ENCODE measurements at regions not wholly inside any gene's neighbourhood (a gene's known extent, or its start where the extent isn't known, plus 50 kb on each side); places are given as distances from the start of the nearest gene placed in this dataset.
"Not testable (repeated sequence)": the region's sequence is repeated elsewhere in the genome, so short reads cannot be mapped to it uniquely, and the experiment has no call there.

GRCh38 chr15:20040691-20041090 is 500.9 kb downstream of the GOLGA6L6 start:
- CTCF ChIA-PET; H3K4me3 ChIP-seq (ENCODE audit: low read depth, low read length); H3K36me3 ChIP-seq (ENCODE audit: control insufficient read depth, insufficient read depth, low read length); H3K27me3 ChIP-seq (ENCODE audit: control insufficient read depth, insufficient read depth, low read length); DNase-seq (ENCODE audit: low read depth); POLR2A ChIA-PET: not testable (repeated sequence)

GRCh38 chr15:20025040-20025439 is 516.6 kb downstream of the GOLGA6L6 start:
- CTCF ChIA-PET; H3K4me3 ChIP-seq (ENCODE audit: low read depth, low read length); POLR2A ChIA-PET: not testable (repeated sequence)

GRCh38 chr15:20022349-20022748 is 519.3 kb downstream of the GOLGA6L6 start:
- POLR2A ChIA-PET; H3K27me3 ChIP-seq (ENCODE audit: control insufficient read depth, insufficient read depth, low read length); CTCF ChIA-PET; DNase-seq (ENCODE audit: low read depth); H3K36me3 ChIP-seq (ENCODE audit: control insufficient read depth, insufficient read depth, low read length); H3K4me3 ChIP-seq (ENCODE audit: low read depth, low read length): not testable (repeated sequence)

More at GRCh38 chr15:20025040-20025439, 516.6 kb downstream of the GOLGA6L6 start:
- not testable (repeated sequence) for H3K27me3 ChIP-seq (ENCODE audit: control insufficient read depth, insufficient read depth, low read length); H3K36me3 ChIP-seq (ENCODE audit: control insufficient read depth, insufficient read depth, low read length); DNase-seq (ENCODE audit: low read depth)

- H3K27me3 ChIP-seq (ENCODE audit: control insufficient read depth, insufficient read depth, low read length); H3K36me3 ChIP-seq (ENCODE audit: control insufficient read depth, insufficient read depth, low read length); DNase-seq (ENCODE audit: low read depth); CTCF ChIA-PET; POLR2A ChIA-PET; H3K4me3 ChIP-seq (ENCODE audit: low read depth, low read length): not testable (repeated sequence)
Measured at GRCh38 chr15:20021351-20021750, 520.2 kb downstream of the GOLGA6L6 start.

- DNase-seq (ENCODE audit: low read depth); POLR2A ChIA-PET; H3K4me3 ChIP-seq (ENCODE audit: low read depth, low read length); H3K36me3 ChIP-seq (ENCODE audit: control insufficient read depth, insufficient read depth, low read length); H3K27me3 ChIP-seq (ENCODE audit: control insufficient read depth, insufficient read depth, low read length); CTCF ChIA-PET: not testable (repeated sequence)
Measured at GRCh38 chr15:20020588-20020987, 521.0 kb downstream of the GOLGA6L6 start.

GRCh38 chr15:20019758-20020157 is 521.8 kb downstream of the GOLGA6L6 start:
- CTCF ChIA-PET: not testable (repeated sequence)

GRCh38 chr15:20017581-20017980 is 524.0 kb downstream of the GOLGA6L6 start:
- DNase-seq (ENCODE audit: low read depth); POLR2A ChIA-PET; H3K4me3 ChIP-seq (ENCODE audit: low read depth, low read length); H3K27me3 ChIP-seq (ENCODE audit: control insufficient read depth, insufficient read depth, low read length); H3K36me3 ChIP-seq (ENCODE audit: control insufficient read depth, insufficient read depth, low read length); CTCF ChIA-PET: not testable (repeated sequence)

More at GRCh38 chr15:20019758-20020157, 521.8 kb downstream of the GOLGA6L6 start:
- H3K27me3 ChIP-seq (ENCODE audit: control insufficient read depth, insufficient read depth, low read length); POLR2A ChIA-PET; H3K4me3 ChIP-seq (ENCODE audit: low read depth, low read length); DNase-seq (ENCODE audit: low read depth); H3K36me3 ChIP-seq (ENCODE audit: control insufficient read depth, insufficient read depth, low read length): not testable (repeated sequence)

- H3K36me3 ChIP-seq (ENCODE audit: control insufficient read depth, insufficient read depth, low read length); CTCF ChIA-PET; POLR2A ChIA-PET; DNase-seq (ENCODE audit: low read depth); H3K4me3 ChIP-seq (ENCODE audit: low read depth, low read length); H3K27me3 ChIP-seq (ENCODE audit: control insufficient read depth, insufficient read depth, low read length): not testable (repeated sequence)
Measured at GRCh38 chr15:20016941-20017340, 524.7 kb downstream of the GOLGA6L6 start.

- H3K4me3 ChIP-seq (ENCODE audit: low read depth, low read length); H3K36me3 ChIP-seq (ENCODE audit: control insufficient read depth, insufficient read depth, low read length); DNase-seq (ENCODE audit: low read depth); H3K27me3 ChIP-seq (ENCODE audit: control insufficient read depth, insufficient read depth, low read length); CTCF ChIA-PET; POLR2A ChIA-PET: not testable (repeated sequence)
Measured at GRCh38 chr15:20012837-20013236, 528.8 kb downstream of the GOLGA6L6 start.

- H3K36me3 ChIP-seq (ENCODE audit: control insufficient read depth, insufficient read depth, low read length); POLR2A ChIA-PET; DNase-seq (ENCODE audit: low read depth); CTCF ChIA-PET; H3K4me3 ChIP-seq (ENCODE audit: low read depth, low read length); H3K27me3 ChIP-seq (ENCODE audit: control insufficient read depth, insufficient read depth, low read length): not testable (repeated sequence)
Measured at GRCh38 chr15:20010759-20011158, 530.8 kb downstream of the GOLGA6L6 start.

- H3K27me3 ChIP-seq (ENCODE audit: control insufficient read depth, insufficient read depth, low read length); H3K4me3 ChIP-seq (ENCODE audit: low read depth, low read length); DNase-seq (ENCODE audit: low read depth); H3K36me3 ChIP-seq (ENCODE audit: control insufficient read depth, insufficient read depth, low read length); POLR2A ChIA-PET; CTCF ChIA-PET: not testable (repeated sequence)
Measured at GRCh38 chr15:20009619-20010018, 532.0 kb downstream of the GOLGA6L6 start.

GRCh38 chr15:20007338-20007737 is 534.3 kb downstream of the GOLGA6L6 start:
- POLR2A ChIA-PET; H3K27me3 ChIP-seq (ENCODE audit: control insufficient read depth, insufficient read depth, low read length); CTCF ChIA-PET; H3K36me3 ChIP-seq (ENCODE audit: control insufficient read depth, insufficient read depth, low read length); DNase-seq (ENCODE audit: low read depth); H3K4me3 ChIP-seq (ENCODE audit: low read depth, low read length): not testable (repeated sequence)

- CTCF ChIA-PET; H3K36me3 ChIP-seq (ENCODE audit: control insufficient read depth, insufficient read depth, low read length); POLR2A ChIA-PET; DNase-seq (ENCODE audit: low read depth); H3K27me3 ChIP-seq (ENCODE audit: control insufficient read depth, insufficient read depth, low read length); H3K4me3 ChIP-seq (ENCODE audit: low read depth, low read length): not testable (repeated sequence)
Measured at GRCh38 chr15:20003471-20003870, 538.1 kb downstream of the GOLGA6L6 start.

GRCh38 chr15:20002560-20002959 is 539.0 kb downstream of the GOLGA6L6 start:
- CTCF ChIA-PET; POLR2A ChIA-PET; H3K27me3 ChIP-seq (ENCODE audit: control insufficient read depth, insufficient read depth, low read length); H3K36me3 ChIP-seq (ENCODE audit: control insufficient read depth, insufficient read depth, low read length); DNase-seq (ENCODE audit: low read depth); H3K4me3 ChIP-seq (ENCODE audit: low read depth, low read length): not testable (repeated sequence)

Measured in BJ (cell line).